ENCODE measurements at regions not wholly inside any gene's neighbourhood (a gene's known extent, or its start where the extent isn't known, plus 50 kb on each side); places are given as distances from the start of the nearest gene placed in this dataset.

DNA sequence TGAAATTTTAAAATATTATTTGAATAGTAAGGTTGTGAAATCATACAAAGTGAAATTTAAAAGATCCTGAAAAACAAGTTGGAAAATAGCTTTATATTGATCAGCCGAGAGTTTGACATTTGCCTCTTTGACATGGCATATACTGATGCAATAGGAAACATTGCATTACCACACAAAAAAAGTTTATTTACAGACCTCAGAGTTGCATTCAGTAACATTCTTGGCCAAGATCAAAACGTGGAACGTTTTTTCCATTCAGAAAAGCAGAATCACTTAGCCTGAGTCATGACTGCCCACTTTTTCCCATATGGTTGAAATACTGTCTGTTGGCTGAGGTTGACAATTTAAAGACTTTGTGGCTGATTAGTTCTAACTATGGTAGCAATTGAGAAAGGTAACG, 55.1 kb upstream of the BACH2 start:
- TF ChIP-seq, protein P1, sequence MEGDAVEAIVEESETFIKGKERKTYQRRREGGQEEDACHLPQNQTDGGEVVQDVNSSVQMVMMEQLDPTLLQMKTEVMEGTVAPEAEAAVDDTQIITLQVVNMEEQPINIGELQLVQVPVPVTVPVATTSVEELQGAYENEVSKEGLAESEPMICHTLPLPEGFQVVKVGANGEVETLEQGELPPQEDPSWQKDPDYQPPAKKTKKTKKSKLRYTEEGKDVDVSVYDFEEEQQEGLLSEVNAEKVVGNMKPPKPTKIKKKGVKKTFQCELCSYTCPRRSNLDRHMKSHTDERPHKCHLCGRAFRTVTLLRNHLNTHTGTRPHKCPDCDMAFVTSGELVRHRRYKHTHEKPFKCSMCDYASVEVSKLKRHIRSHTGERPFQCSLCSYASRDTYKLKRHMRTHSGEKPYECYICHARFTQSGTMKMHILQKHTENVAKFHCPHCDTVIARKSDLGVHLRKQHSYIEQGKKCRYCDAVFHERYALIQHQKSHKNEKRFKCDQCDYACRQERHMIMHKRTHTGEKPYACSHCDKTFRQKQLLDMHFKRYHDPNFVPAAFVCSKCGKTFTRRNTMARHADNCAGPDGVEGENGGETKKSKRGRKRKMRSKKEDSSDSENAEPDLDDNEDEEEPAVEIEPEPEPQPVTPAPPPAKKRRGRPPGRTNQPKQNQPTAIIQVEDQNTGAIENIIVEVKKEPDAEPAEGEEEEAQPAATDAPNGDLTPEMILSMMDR (IDR thresholded peaks at IDR 0.05; ENCODE audit: borderline replicate concordance, insufficient read depth, low read depth, low read length): no peak
- no peak overlapping the region for H3K4me3 ChIP-seq (ENCODE audit: low read depth, low read length)

DNA sequence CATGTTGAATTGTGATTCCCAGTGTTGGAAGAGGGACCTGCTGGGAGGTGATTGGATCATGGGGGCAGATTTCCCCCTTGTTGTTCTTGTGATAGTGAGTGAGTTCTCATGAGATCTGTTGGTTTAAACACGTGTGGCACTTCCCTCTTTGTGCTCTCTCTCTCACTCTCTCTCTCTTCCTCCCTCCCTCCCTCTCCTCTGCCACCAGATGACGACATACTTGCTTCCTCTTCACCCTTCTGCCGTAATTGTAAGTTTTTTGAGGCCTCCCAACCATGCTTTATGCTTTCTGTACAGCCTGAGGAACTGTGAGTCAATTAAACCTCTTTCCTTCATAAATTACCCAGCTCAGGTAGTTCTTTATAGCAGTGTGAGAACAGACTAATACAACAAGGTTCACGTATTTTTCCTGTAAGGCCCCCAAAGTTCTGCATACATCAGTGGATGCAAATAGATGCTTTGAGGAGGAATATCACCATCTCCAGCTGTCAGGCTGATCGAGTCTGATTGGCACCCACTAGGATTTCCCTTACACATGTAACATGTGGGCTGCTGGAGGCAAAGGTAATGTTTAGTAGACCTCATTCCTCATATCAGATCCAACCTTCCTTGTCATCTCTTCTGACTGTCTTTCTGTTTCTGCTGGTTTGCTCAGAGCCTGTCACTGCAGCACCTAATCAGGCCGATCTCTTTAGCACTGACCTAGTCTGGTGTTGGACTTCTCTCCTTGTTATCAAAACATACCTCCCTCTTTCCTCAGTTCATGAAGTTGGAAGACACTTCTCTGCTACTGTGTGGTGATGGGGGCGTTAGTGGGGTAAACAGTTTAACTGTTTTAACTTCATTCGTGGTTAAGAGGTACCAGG, 54.3 kb upstream of the BACH2 start:
- TF ChIP-seq, protein P1 (IDR thresholded peaks at IDR 0.05; ENCODE audit: borderline replicate concordance, insufficient read depth, low read depth, low read length): no peak

DNA sequence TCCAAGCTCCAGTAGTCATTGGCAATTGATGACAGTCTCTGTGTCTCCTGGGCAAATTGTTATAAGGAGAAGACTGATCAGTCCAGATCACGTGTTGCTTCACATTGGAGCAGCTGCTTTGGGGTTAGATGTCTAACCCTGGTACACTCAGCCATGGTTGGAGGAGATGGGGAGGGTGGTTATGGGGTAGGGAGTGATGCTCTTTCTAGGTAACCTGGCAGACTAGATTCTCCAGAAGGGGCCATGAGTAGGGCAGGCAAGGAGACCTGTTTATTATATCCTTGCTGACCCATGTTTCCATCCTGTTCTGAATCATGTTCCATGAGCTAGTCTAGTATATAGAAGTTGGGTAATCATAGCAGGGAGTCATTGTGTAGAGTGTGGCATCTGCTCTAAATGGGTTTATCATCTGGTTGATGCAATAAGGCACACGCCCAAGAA, 50.8 kb upstream of the BACH2 start:
- TF ChIP-seq, protein P1 (IDR thresholded peaks at IDR 0.05; ENCODE audit: borderline replicate concordance, insufficient read depth, low read depth, low read length): no peak

More for the DNA sequence above, 54.3 kb upstream of the BACH2 start:
- no peak overlapping the region for H3K4me3 ChIP-seq (ENCODE audit: low read depth, low read length)

DNA sequence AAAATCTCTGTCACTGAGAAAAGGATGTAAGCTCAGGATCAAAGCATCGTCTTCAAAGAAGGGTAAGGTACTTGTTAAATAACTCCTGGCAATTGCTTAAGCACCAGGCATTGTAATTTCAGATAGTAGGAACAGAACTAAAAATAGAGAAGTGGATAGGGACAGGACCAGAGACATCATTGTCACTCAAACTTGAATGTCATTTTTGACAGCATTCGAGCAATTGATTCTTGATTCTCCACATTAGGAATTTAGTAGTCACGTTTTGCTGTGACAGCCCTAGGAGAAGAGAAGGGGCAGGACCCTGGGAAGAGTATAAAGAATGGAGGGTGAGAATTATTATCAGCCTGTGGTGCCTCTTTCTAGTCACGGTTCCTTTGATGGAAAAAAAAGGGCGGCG, 50.1 kb upstream of the BACH2 start:
- TF ChIP-seq, protein P1 (IDR thresholded peaks at IDR 0.05; ENCODE audit: borderline replicate concordance, insufficient read depth, low read depth, low read length): no peak
- H3K4me3 ChIP-seq (ENCODE audit: low read depth, low read length): no peak overlapping the region

More for the DNA sequence above, 50.8 kb upstream of the BACH2 start:
- no peak overlapping the region for H3K4me3 ChIP-seq (ENCODE audit: low read depth, low read length)
